Ishikawa (cell line): ENCODE measurements at regions not wholly inside any gene's neighbourhood (a gene's known extent, or its start where the extent isn't known, plus 50 kb on each side); places are given as distances from the start of the nearest gene placed in this dataset.

Source experiments
- CEBPB ChIP-seq: IDR thresholded peaks from 2 replicates; pipeline ENCODE4 v1.6.1; 2012
- CREB1 ChIP-seq: IDR thresholded peaks from 2 replicates; pipeline ENCODE4 v1.6.1; 2012; ENCODE audit warnings: low read depth
- EP300 ChIP-seq: IDR thresholded peaks from 2 replicates; pipeline ENCODE4 v1.6.1; 2012; ENCODE audit warnings: borderline replicate concordance
- YY1 ChIP-seq: IDR thresholded peaks from 2 replicates; pipeline ENCODE4 v1.6.1; 2012; ENCODE audit warnings: low read depth
- TF ChIP-seq, protein P1 (sequence below): IDR thresholded peaks from 2 replicates; pipeline ENCODE4 v1.6.1; 2012
- TF ChIP-seq, protein P2 (sequence below): IDR thresholded peaks from 2 replicates; pipeline ENCODE4 v1.6.1; 2012; ENCODE audit warnings: low read depth, mild to moderate bottlenecking
- TF ChIP-seq, protein P3 (sequence below): IDR thresholded peaks from 2 replicates; pipeline ENCODE4 v1.6.1; 2012

DNA sequence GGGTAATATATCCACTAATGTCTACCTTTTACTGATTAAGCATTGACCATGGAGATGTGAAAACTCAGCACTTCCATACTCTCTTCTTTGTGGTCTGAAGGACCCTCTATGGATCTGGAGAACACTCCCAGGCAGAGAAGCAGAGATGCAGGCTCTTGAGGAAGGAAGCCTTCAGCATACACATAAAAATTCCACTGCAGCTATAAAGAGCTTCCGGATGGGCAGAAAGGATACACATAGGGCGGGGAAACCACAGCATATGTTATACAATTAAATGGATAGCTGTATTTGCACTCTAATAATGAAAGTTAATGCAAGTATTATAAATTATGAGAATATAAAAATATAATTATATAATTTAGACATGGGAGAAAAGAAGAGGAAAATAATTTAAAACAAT lies 1258.2 kb upstream of the ALCAM start:
- no peak for TF ChIP-seq CREB1
- TF ChIP-seq, protein P1, sequence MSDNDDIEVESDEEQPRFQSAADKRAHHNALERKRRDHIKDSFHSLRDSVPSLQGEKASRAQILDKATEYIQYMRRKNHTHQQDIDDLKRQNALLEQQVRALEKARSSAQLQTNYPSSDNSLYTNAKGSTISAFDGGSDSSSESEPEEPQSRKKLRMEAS: no peak
- TF ChIP-seq, protein P2, sequence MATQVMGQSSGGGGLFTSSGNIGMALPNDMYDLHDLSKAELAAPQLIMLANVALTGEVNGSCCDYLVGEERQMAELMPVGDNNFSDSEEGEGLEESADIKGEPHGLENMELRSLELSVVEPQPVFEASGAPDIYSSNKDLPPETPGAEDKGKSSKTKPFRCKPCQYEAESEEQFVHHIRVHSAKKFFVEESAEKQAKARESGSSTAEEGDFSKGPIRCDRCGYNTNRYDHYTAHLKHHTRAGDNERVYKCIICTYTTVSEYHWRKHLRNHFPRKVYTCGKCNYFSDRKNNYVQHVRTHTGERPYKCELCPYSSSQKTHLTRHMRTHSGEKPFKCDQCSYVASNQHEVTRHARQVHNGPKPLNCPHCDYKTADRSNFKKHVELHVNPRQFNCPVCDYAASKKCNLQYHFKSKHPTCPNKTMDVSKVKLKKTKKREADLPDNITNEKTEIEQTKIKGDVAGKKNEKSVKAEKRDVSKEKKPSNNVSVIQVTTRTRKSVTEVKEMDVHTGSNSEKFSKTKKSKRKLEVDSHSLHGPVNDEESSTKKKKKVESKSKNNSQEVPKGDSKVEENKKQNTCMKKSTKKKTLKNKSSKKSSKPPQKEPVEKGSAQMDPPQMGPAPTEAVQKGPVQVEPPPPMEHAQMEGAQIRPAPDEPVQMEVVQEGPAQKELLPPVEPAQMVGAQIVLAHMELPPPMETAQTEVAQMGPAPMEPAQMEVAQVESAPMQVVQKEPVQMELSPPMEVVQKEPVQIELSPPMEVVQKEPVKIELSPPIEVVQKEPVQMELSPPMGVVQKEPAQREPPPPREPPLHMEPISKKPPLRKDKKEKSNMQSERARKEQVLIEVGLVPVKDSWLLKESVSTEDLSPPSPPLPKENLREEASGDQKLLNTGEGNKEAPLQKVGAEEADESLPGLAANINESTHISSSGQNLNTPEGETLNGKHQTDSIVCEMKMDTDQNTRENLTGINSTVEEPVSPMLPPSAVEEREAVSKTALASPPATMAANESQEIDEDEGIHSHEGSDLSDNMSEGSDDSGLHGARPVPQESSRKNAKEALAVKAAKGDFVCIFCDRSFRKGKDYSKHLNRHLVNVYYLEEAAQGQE: no peak
- no peak for TF ChIP-seq YY1
- TF ChIP-seq EP300: no peak
- TF ChIP-seq, protein P3, sequence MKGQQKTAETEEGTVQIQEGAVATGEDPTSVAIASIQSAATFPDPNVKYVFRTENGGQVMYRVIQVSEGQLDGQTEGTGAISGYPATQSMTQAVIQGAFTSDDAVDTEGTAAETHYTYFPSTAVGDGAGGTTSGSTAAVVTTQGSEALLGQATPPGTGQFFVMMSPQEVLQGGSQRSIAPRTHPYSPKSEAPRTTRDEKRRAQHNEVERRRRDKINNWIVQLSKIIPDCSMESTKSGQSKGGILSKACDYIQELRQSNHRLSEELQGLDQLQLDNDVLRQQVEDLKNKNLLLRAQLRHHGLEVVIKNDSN: no peak
- TF ChIP-seq CEBPB: no peak
